Sigmoid colon (tissue), 6 donors: ENCODE measurements at regions not wholly inside any gene's neighbourhood (a gene's known extent, or its start where the extent isn't known, plus 50 kb on each side); places are given as distances from the start of the nearest gene placed in this dataset.

Experiments
- DNase-seq: peaks from one replicate; pipeline ENCODE4 v3.0.0-alpha.2; 2019
- H3K27ac ChIP-seq, 4 donors: fragments of 200-600 bp; sonication (generic); one replicate each; pipeline ENCODE4 v1.5.1; 2016 to 2019; ENCODE audit warnings: mild to moderate bottlenecking in 1 of 4
- H3K27me3 ChIP-seq, 3 donors: fragments of 200-600 bp; sonication (generic); one replicate each; pipeline ENCODE4 v1.5.1; 2019; ENCODE audit warnings: mild to moderate bottlenecking in 1 of 3
- H3K36me3 ChIP-seq, 4 donors: fragments of 200-600 bp; sonication (generic); one replicate each; pipeline ENCODE4 v1.5.1; 2016 to 2019
- H3K4me1 ChIP-seq, 4 donors: fragments of 200-600 bp; sonication (generic); one replicate each; pipeline ENCODE4 v1.5.1; 2017 to 2019
- H3K4me3 ChIP-seq, 4 donors: fragments of 200-600 bp; sonication (generic); one replicate each; pipeline ENCODE4 v1.5.1; 2017 to 2019; ENCODE audit warnings: mild to moderate bottlenecking in 2 of 4, moderate library complexity in 1 of 4
- H3K9me3 ChIP-seq, 4 donors: fragments of 200-600 bp in 3 of 4; sonication (generic) in 3 of 4; one replicate each; pipeline versions ENCODE4 v1.5.1 to v1.6.1; 2013 to 2019
- EP300 ChIP-seq, 4 donors: sonication (generic); formaldehyde crosslinking; IDR thresholded peaks; one replicate each; pipeline ENCODE4 v1.6.1; 2017; ENCODE audit warnings: antibody characterized with exemption in 4 of 4
- POLR2A ChIP-seq, 2 donors: fragments of 450-650 bp; IDR thresholded peaks; one replicate each; pipeline ENCODE4 v1.6.1; 2016; ENCODE audit warnings: antibody characterized with exemption in 2 of 2, mild to moderate bottlenecking in 2 of 2, moderate library complexity in 2 of 2
- POLR2AphosphoS5 ChIP-seq, 4 donors: sonication (generic); formaldehyde crosslinking; IDR thresholded peaks; one replicate each; pipeline ENCODE4 v1.6.1; 2017; ENCODE audit warnings: antibody characterized with exemption in 4 of 4
- WGBS, 2 donors: extraction: QIAGEN DNeasy Blood & Tissue Kit; methylation state at CpG; one replicate each; pipeline ENCODE4 v1.1.7; 2013; 5-methylcytosine and 5-hydroxymethylcytosine counted together
- intact Hi-C: fragments of 100-400 bp; cut with DNase I; formaldehyde crosslinking; loops from one replicate; pipeline ENCODE4 v1.15.1; 2023
- TF ChIP-seq, protein P1 (sequence below), 4 experiments: fragments of 450-650 bp in 3 of 4; fragments of 200-600 bp in 1 of 4; IDR thresholded peaks; one replicate each; pipeline ENCODE4 v1.5.1; 2016 to 2019; ENCODE audit warnings: antibody characterized with exemption in 4 of 4, mild to moderate bottlenecking in 3 of 4, moderate library complexity in 2 of 4
- donor health status: healthy with polysubstance abuse.
- donor health status: healthy.

- no peaks in the 10 kb centered on the region for H3K27me3 ChIP-seq
- H3K4me3 ChIP-seq = no peak overlapping the region
- no peak for DNase-seq
- intact Hi-C loops = no loop called here
- H3K9me3 ChIP-seq = no peaks in the 10 kb centered on the region
- no peaks in the 10 kb centered on the region for H3K36me3 ChIP-seq
- TF ChIP-seq POLR2AphosphoS5 (IDR thresholded peaks at IDR 0.05) (no peak), EP300 (IDR thresholded peaks at IDR 0.05) (no peak), POLR2A (IDR thresholded peaks at IDR 0.05) (no peak)
- TF ChIP-seq, protein P1, sequence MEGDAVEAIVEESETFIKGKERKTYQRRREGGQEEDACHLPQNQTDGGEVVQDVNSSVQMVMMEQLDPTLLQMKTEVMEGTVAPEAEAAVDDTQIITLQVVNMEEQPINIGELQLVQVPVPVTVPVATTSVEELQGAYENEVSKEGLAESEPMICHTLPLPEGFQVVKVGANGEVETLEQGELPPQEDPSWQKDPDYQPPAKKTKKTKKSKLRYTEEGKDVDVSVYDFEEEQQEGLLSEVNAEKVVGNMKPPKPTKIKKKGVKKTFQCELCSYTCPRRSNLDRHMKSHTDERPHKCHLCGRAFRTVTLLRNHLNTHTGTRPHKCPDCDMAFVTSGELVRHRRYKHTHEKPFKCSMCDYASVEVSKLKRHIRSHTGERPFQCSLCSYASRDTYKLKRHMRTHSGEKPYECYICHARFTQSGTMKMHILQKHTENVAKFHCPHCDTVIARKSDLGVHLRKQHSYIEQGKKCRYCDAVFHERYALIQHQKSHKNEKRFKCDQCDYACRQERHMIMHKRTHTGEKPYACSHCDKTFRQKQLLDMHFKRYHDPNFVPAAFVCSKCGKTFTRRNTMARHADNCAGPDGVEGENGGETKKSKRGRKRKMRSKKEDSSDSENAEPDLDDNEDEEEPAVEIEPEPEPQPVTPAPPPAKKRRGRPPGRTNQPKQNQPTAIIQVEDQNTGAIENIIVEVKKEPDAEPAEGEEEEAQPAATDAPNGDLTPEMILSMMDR (IDR thresholded peaks at IDR 0.05) = no peak
- peaks cover 0 to 28% (median 18%) of the 10 kb centered on the region in 4 donors for H3K4me1 ChIP-seq
- H3K27ac ChIP-seq = peak overlapping the region; percentile 59 to 80 (median 72)
- 64 to 79% methylated on average over 4 of the region's 4 CpGs for WGBS, 2 donors
These were observed 204.5 kb downstream of the CSNK2A3 start for GRCh38 chr11:11148596-11148995.

DNA sequence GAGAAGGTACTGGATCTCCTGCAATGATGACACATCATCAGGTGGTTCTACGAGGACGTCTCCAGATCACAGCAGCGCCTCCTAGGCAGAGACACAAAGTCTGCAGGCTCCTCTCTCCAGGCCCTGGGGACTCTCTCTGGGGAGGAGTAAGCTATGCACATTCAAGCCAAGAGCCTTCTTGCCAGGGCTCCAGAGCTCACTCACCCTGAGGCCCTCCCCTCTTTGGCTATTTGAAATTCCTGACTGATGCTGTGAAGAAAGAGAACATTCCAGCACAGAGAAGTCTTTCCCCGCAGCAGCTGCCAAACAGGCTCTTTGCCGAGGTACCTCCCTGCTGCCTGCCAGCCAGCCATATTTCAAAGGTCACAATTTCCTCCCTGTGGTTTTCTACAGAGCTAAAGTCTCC lies 204.9 kb downstream of the CSNK2A3 start:
- intact Hi-C loops = no loop called here
- Histone ChIP-seq H3K36me3 (no peaks in the 10 kb centered on the region), H3K4me3 (no peak overlapping the region), H3K9me3 (no peaks in the 10 kb centered on the region), H3K4me1 (peaks cover 0 to 30% (median 19%) of the 10 kb centered on the region in 4 donors), H3K27me3 (no peaks in the 10 kb centered on the region), H3K27ac (peak overlapping the region; percentile 59 to 80 (median 72))
- no peak for TF ChIP-seq POLR2A (IDR thresholded peaks at IDR 0.05)
- TF ChIP-seq POLR2AphosphoS5 (IDR thresholded peaks at IDR 0.05) = peak; percentile 11 to 76 (median 68)
- peak in 2 of 4 donors; percentile 48 to 52 for TF ChIP-seq EP300 (IDR thresholded peaks at IDR 0.05)
- TF ChIP-seq, protein P1 (IDR thresholded peaks at IDR 0.05) = peak in 3 of 4 experiments; percentile 35 to 49 (median 47)
- WGBS, 2 donors = 29 to 35% methylated on average over 5 of the region's 5 CpGs
- peak; percentile 93 for DNase-seq

DNA sequence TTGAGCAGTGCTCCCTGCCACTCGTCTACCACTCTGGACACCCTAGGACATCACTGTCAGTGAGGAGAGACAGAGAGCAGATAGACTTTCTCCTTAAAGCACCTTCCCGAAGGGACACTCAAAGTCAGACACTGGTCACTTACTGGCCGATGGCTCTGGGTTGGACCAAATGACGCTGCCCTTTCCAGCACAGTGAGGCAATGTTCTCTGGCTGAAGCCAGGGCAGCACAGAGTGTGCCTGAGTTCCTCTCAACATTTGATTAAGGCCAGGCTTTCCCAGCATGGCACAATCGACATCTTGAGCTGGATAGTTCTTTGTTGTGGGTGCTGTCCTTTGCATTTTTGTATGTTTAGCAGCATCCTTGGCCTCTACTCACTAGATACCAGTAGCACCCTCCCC lies 206.2 kb downstream of the CSNK2A3 start:
- Histone ChIP-seq H3K9me3 (no peaks in the 10 kb centered on the region), H3K4me1 (peaks cover 0 to 43% (median 31%) of the 10 kb centered on the region in 4 donors), H3K27me3 (no peaks in the 10 kb centered on the region), H3K36me3 (no peaks in the 10 kb centered on the region), H3K27ac (peak overlapping the region in 2 of 4 donors; percentile 58 to 75), H3K4me3 (no peak overlapping the region)
- no peak for DNase-seq
- TF ChIP-seq, protein P1 (IDR thresholded peaks at IDR 0.05) = no peak
- TF ChIP-seq EP300 (IDR thresholded peaks at IDR 0.05) (no peak), POLR2AphosphoS5 (IDR thresholded peaks at IDR 0.05) (peak in 1 of 4 donors; percentile 25), POLR2A (IDR thresholded peaks at IDR 0.05) (no peak)
- 90 to 91% methylated on average over 5 of the region's 5 CpGs for WGBS, 2 donors
- intact Hi-C loops = no loop called here

DNA sequence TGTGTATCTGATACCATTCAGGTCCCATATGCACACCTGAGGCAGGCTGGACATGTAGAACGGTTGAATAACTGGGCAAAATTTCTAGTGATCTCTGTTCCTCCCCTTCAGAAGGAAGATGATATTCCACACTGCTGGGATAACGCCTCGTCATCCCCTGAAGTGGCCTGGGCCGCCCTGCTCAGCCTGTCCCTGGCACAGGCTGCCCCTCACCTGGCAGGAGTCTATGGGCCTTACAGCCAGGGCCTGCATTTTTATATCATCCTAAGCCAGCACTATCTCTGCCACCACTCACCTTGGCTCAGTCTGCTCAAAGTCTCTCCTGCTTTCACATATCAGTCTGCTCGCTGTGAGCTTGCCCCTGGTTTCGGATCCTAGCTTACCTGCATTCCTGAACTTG lies 209.2 kb downstream of the CSNK2A3 start:
- Histone ChIP-seq H3K4me1 (peaks cover 0 to 62% (median 44%) of the 10 kb centered on the region in 4 donors), H3K9me3 (no peaks in the 10 kb centered on the region), H3K27me3 (no peaks in the 10 kb centered on the region), H3K27ac (peak overlapping the region in 1 of 4 donors; percentile 71), H3K4me3 (no peak overlapping the region), H3K36me3 (no peaks in the 10 kb centered on the region)
- intact Hi-C loops = no loop called here
- WGBS, 2 donors = 80 to 88% methylated on average over 6 of the region's 6 CpGs
- TF ChIP-seq POLR2AphosphoS5 (IDR thresholded peaks at IDR 0.05) (no peak), POLR2A (IDR thresholded peaks at IDR 0.05) (no peak), EP300 (IDR thresholded peaks at IDR 0.05) (no peak)
- TF ChIP-seq, protein P1 (IDR thresholded peaks at IDR 0.05) = no peak
- no peak for DNase-seq

DNA sequence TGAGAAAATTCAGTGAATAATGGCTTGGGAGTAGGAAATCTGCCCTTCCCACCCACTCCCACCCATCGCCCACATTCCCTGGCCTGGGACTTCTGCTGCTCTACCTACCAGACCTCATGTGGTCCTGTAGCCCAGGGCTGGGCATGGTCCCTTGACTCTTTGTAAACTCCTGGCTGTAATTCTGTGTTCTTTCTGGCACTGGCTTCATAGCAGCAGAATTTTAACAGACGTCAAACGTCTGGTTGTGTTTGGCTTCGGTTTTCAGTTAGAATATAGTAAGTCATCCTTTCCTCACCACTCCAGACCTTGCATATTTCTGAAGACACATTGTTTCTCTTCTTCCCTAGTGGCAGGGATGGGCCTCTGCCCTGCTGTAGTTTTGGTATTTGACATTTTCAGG lies 210.6 kb downstream of the CSNK2A3 start:
- Histone ChIP-seq H3K27ac (peak overlapping the region; percentile 58 to 78 (median 65)), H3K36me3 (no peaks in the 10 kb centered on the region), H3K27me3 (no peaks in the 10 kb centered on the region), H3K4me1 (peaks cover 0 to 50% (median 33%) of the 10 kb centered on the region in 4 donors), H3K4me3 (no peak overlapping the region), H3K9me3 (no peaks in the 10 kb centered on the region)
- DNase-seq = no peak
- WGBS, 2 donors = 74 to 90% methylated on average over 4 of the region's 4 CpGs
- intact Hi-C loops = no loop called here
- TF ChIP-seq EP300 (IDR thresholded peaks at IDR 0.05) = no peak
- TF ChIP-seq POLR2AphosphoS5 (IDR thresholded peaks at IDR 0.05) = peak in 1 of 4 donors; percentile 6
